ENCODE measurements at regions not wholly inside any gene's neighbourhood (a gene's known extent, or its start where the extent isn't known, plus 50 kb on each side); places are given as distances from the start of the nearest gene placed in this dataset.

- Mint-ChIP-seq H3K4me1 (ENCODE audit: low read depth) (no peaks in the 10 kb centered on the region), H3K27ac (ENCODE audit: unreplicated experiment) (no peak overlapping the region), H3K27me3 (ENCODE audit: low read depth) (no peaks in the 10 kb centered on the region), H3K36me3 (ENCODE audit: low read depth) (no peaks in the 10 kb centered on the region), H3K4me3 (ENCODE audit: unreplicated experiment) (no peak overlapping the region), H3K9me3 (ENCODE audit: low read depth) (peaks cover 7% of the 10 kb centered on the region)
- TF ChIP-seq CTCF (IDR thresholded peaks at IDR 0.05), result no peak
- DNase-seq (ENCODE audit: low spot score), result no peak
Observed at GRCh38 chr5:158600679-158601078, 499.0 kb downstream of the EBF1 start.

- Mint-ChIP-seq H3K36me3 (ENCODE audit: low read depth) (no peaks in the 10 kb centered on the region), H3K27me3 (ENCODE audit: low read depth) (no peaks in the 10 kb centered on the region), H3K4me1 (ENCODE audit: low read depth) (no peaks in the 10 kb centered on the region), H3K27ac (ENCODE audit: unreplicated experiment) (no peak overlapping the region), H3K4me3 (ENCODE audit: unreplicated experiment) (no peak overlapping the region), H3K9me3 (ENCODE audit: low read depth) (peaks cover 7% of the 10 kb centered on the region)
- TF ChIP-seq CTCF (IDR thresholded peaks at IDR 0.05), result no peak
- DNase-seq (ENCODE audit: low spot score), result no peak
Observed at GRCh38 chr5:158599157-158599556, 500.6 kb downstream of the EBF1 start.

GRCh38 chr5:158594595-158595242 lies 505.0 kb downstream of the EBF1 start:
- H3K27me3 Mint-ChIP-seq (ENCODE audit: low read depth), result no peaks in the 10 kb centered on the region
- no peaks in the 10 kb centered on the region for H3K36me3 Mint-ChIP-seq (ENCODE audit: low read depth)
- no peak for TF ChIP-seq CTCF (IDR thresholded peaks at IDR 0.05)
- H3K4me1 Mint-ChIP-seq (ENCODE audit: low read depth), result peaks cover 24% of the 10 kb centered on the region
- H3K9me3 Mint-ChIP-seq (ENCODE audit: low read depth), result peaks cover 7% of the 10 kb centered on the region
- H3K4me3 Mint-ChIP-seq (ENCODE audit: unreplicated experiment), result no peak overlapping the region
- no peak overlapping the region for H3K27ac Mint-ChIP-seq (ENCODE audit: unreplicated experiment)
- no peak for DNase-seq (ENCODE audit: low spot score)

GRCh38 chr5:158593925-158594324 lies 505.8 kb downstream of the EBF1 start:
- Mint-ChIP-seq H3K4me1 (ENCODE audit: low read depth) (peaks cover 24% of the 10 kb centered on the region), H3K36me3 (ENCODE audit: low read depth) (no peaks in the 10 kb centered on the region), H3K9me3 (ENCODE audit: low read depth) (peaks cover 7% of the 10 kb centered on the region), H3K27me3 (ENCODE audit: low read depth) (no peaks in the 10 kb centered on the region), H3K4me3 (ENCODE audit: unreplicated experiment) (no peak overlapping the region), H3K27ac (ENCODE audit: unreplicated experiment) (no peak overlapping the region)
- no peak for DNase-seq (ENCODE audit: low spot score)
- TF ChIP-seq CTCF (IDR thresholded peaks at IDR 0.05), result no peak

GRCh38 chr5:158591301-158591863 lies 508.3 kb downstream of the EBF1 start:
- Mint-ChIP-seq H3K4me3 (ENCODE audit: unreplicated experiment) (no peak overlapping the region), H3K36me3 (ENCODE audit: low read depth) (no peaks in the 10 kb centered on the region), H3K9me3 (ENCODE audit: low read depth) (peaks cover 2% of the 10 kb centered on the region), H3K4me1 (ENCODE audit: low read depth) (peaks cover 24% of the 10 kb centered on the region), H3K27ac (ENCODE audit: unreplicated experiment) (no peak overlapping the region), H3K27me3 (ENCODE audit: low read depth) (no peaks in the 10 kb centered on the region)
- no peak for DNase-seq (ENCODE audit: low spot score)
- TF ChIP-seq CTCF (IDR thresholded peaks at IDR 0.05), result no peak
